ENCODE measurements at regions not wholly inside any gene's neighbourhood (a gene's known extent, or its start where the extent isn't known, plus 50 kb on each side); places are given as distances from the start of the nearest gene placed in this dataset.

GRCh38 chr20:11437090-11437489, 480.6 kb upstream of the BTBD3 start:
- no peak for FAIRE-seq

- FAIRE-seq = no peak
These were observed 479.9 kb upstream of the BTBD3 start for GRCh38 chr20:11437611-11438380.

- FAIRE-seq = no peak
These were observed 479.3 kb upstream of the BTBD3 start for GRCh38 chr20:11438412-11438811.

- FAIRE-seq = no peak
These were observed 474.1 kb upstream of the BTBD3 start for GRCh38 chr20:11443382-11444119.

- no peak for FAIRE-seq
These were observed 472.5 kb upstream of the BTBD3 start for GRCh38 chr20:11445161-11445560.

- no peak for FAIRE-seq
These were observed 471.8 kb upstream of the BTBD3 start for GRCh38 chr20:11445891-11446290.

- no peak for FAIRE-seq
These were observed 470.2 kb upstream of the BTBD3 start for GRCh38 chr20:11447371-11448100.

GRCh38 chr20:11448554-11448953, 469.1 kb upstream of the BTBD3 start:
- no peak for FAIRE-seq

GRCh38 chr20:11451793-11452291, 465.9 kb upstream of the BTBD3 start:
- FAIRE-seq = no peak

- FAIRE-seq = no peak
These were observed 465.4 kb upstream of the BTBD3 start for GRCh38 chr20:11452326-11452725.

GRCh38 chr20:11453430-11453829, 464.3 kb upstream of the BTBD3 start:
- no peak for FAIRE-seq

GRCh38 chr20:11454966-11455799, 462.5 kb upstream of the BTBD3 start:
- no peak for FAIRE-seq

- FAIRE-seq = no peak
These were observed 460.2 kb upstream of the BTBD3 start for GRCh38 chr20:11457488-11457887.

- no peak for FAIRE-seq
These were observed 458.4 kb upstream of the BTBD3 start for GRCh38 chr20:11459090-11459890.

- FAIRE-seq = no peak
These were observed 450.3 kb upstream of the BTBD3 start for GRCh38 chr20:11467436-11467835.

GRCh38 chr20:11468880-11469279, 448.8 kb upstream of the BTBD3 start:
- no peak for FAIRE-seq

GRCh38 chr20:11469795-11470435, 447.8 kb upstream of the BTBD3 start:
- no peak for FAIRE-seq

GRCh38 chr20:11473983-11474382, 443.7 kb upstream of the BTBD3 start:
- no peak for FAIRE-seq

- FAIRE-seq = no peak
These were observed 434.0 kb upstream of the BTBD3 start for GRCh38 chr20:11483697-11484096.

- no peak for FAIRE-seq
These were observed 433.2 kb upstream of the BTBD3 start for GRCh38 chr20:11484479-11484878.

- FAIRE-seq = no peak
These were observed 425.3 kb upstream of the BTBD3 start for GRCh38 chr20:11492386-11492785.
